Lower lobe of right lung (tissue), 2 donors: ENCODE measurements at regions not wholly inside any gene's neighbourhood (a gene's known extent, or its start where the extent isn't known, plus 50 kb on each side); places are given as distances from the start of the nearest gene placed in this dataset.

Experiments
- ATAC-seq, 2 donors: fragments of 200-7000 bp; cut with Tn5 transposase; one replicate each; pipeline ENCODE4 v1.9.1; 2020 to 2022; ENCODE audit warnings: mild to moderate bottlenecking in 2 of 2, moderate library complexity in 2 of 2
- DNase-seq: peaks from one replicate; pipeline ENCODE4 v3.0.0-alpha.2; 2020
- H3K27ac ChIP-seq: fragments of 200-600 bp; one replicate; pipeline ENCODE4 v1.8.0; 2022
- H3K27me3 ChIP-seq: fragments of 200-600 bp; one replicate; pipeline ENCODE4 v1.8.0; 2022; ENCODE audit warnings: low read depth
- H3K36me3 ChIP-seq: fragments of 200-600 bp; one replicate; pipeline ENCODE4 v1.8.0; 2022; ENCODE audit warnings: mild to moderate bottlenecking
- H3K4me1 ChIP-seq: fragments of 200-600 bp; one replicate; pipeline ENCODE4 v1.8.0; 2022
- H3K4me3 ChIP-seq: fragments of 200-600 bp; one replicate; pipeline ENCODE4 v1.8.0; 2022; ENCODE audit warnings: mild to moderate bottlenecking
- H3K9me3 ChIP-seq: fragments of 200-600 bp; one replicate; pipeline ENCODE4 v1.8.0; 2022
- intact Hi-C: fragments of 100-400 bp; cut with DNase I; formaldehyde crosslinking; loops from one replicate; pipeline ENCODE4 v1.11.0; 2022
- TF ChIP-seq, protein P1 (sequence below): fragments of 200-600 bp; IDR thresholded peaks from one replicate; pipeline ENCODE4 v1.8.0; 2022; ENCODE audit warnings: antibody characterized with exemption, mild to moderate bottlenecking
- donor health status: DM: no; HTN: yes; CAD: no; lungs with severe emphysema.

DNA sequence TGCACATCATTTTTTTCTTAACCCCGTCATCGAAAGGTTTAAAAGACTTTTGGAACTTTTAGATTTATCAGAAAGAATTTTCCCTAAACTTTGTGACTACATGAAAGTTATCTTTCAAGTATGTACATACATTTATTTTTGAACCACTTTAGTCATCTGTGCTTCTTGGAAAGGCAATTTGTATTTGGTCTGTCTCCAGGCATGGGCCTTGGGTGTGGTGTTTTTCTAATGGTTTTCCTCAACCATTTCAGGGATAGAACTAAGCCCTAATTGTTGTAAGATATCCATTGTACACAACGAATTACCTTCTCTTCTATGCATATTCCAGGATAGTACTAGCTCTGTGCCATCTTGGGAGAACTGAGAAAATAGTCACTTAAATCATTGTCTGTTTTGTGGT lies 191.5 kb upstream of the RPL34 start:
- ATAC-seq (no peak), DNase-seq (no peak)
- no peaks in the 10 kb centered on the region for H3K36me3 ChIP-seq
- no peak overlapping the region for H3K4me3 ChIP-seq
- TF ChIP-seq, protein P1, sequence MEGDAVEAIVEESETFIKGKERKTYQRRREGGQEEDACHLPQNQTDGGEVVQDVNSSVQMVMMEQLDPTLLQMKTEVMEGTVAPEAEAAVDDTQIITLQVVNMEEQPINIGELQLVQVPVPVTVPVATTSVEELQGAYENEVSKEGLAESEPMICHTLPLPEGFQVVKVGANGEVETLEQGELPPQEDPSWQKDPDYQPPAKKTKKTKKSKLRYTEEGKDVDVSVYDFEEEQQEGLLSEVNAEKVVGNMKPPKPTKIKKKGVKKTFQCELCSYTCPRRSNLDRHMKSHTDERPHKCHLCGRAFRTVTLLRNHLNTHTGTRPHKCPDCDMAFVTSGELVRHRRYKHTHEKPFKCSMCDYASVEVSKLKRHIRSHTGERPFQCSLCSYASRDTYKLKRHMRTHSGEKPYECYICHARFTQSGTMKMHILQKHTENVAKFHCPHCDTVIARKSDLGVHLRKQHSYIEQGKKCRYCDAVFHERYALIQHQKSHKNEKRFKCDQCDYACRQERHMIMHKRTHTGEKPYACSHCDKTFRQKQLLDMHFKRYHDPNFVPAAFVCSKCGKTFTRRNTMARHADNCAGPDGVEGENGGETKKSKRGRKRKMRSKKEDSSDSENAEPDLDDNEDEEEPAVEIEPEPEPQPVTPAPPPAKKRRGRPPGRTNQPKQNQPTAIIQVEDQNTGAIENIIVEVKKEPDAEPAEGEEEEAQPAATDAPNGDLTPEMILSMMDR, result no peak
- H3K9me3 ChIP-seq, result no peaks in the 10 kb centered on the region
- H3K4me1 ChIP-seq, result no peaks in the 10 kb centered on the region
- H3K27me3 ChIP-seq, result no peaks in the 10 kb centered on the region
- intact Hi-C loops, result no loop called here
- no peak overlapping the region for H3K27ac ChIP-seq

DNA sequence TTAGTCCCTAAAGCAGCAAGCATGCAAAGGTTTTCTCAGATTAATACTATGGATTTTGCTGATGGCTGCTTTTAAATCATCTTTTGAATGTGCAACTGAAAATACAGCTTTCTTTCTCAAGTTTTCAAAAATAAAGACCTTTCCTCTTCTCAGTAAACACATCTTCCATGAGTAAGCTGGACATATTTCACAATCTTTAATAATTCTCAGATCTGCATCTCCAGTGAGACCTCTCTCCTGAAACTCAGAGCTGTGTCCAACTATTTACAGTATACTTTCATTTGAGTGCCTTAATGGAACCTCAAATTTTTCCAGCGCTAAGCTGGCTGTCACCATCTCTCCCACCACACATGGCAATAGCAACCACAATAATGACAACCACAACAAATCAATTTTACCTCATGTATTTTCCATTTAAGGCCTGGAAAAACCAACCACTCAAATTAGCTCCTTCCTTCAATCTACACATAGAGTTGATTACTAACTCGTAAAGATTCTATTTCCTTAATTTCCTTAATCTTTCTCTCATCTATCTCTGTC lies 192.4 kb upstream of the RPL34 start:
- no peak for ATAC-seq
- Histone ChIP-seq H3K27me3 (no peaks in the 10 kb centered on the region), H3K36me3 (no peaks in the 10 kb centered on the region), H3K4me1 (no peaks in the 10 kb centered on the region), H3K9me3 (no peaks in the 10 kb centered on the region), H3K4me3 (no peak overlapping the region), H3K27ac (no peak overlapping the region)
- TF ChIP-seq, protein P1, result no peak
- no peak for DNase-seq
- intact Hi-C loops, result no loop called here

DNA sequence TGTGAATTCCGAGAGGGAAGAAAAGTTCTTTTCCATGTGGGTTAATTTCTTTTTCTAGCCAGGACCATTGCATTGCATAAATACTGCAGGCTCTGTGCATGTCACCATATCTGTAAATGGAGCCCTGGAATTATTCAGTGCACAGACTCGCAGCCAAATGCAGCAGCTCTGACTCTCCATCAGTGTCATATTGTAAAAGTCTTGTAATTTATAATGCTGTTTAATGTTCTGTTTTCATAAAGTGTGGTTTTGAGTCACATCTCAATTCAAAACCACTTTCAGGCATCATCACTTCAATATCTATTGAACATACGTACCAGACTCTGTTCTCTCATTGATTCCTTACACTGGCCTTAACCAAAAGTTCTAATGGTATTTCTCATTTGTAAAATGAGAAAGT lies 193.9 kb upstream of the RPL34 start:
- intact Hi-C loops, result no loop called here
- ATAC-seq, result no peak
- TF ChIP-seq, protein P1, result no peak

DNA sequence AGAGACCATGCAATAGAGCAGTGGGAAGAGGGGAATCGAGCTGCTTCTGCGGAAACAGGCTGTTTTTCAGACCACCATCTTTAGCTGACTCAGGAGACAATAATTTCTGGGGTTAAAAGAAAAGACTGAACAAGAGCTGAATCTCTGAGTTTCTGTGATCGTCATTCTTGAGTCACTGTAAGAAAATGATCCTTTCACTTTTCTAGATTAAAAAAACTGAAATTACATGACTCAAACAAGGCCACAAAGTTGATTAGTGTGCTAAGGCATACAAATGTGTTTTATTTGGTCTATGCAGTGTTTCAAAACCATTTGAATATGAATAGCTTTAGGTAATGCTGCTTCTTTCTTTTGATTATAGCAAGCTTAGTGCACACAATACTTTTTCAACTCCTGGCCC lies 194.4 kb upstream of the RPL34 start:
- intact Hi-C loops, result no loop called here
- Histone ChIP-seq H3K4me3 (no peak overlapping the region), H3K4me1 (no peaks in the 10 kb centered on the region), H3K9me3 (no peaks in the 10 kb centered on the region), H3K36me3 (no peaks in the 10 kb centered on the region), H3K27ac (no peak overlapping the region), H3K27me3 (no peaks in the 10 kb centered on the region)
- TF ChIP-seq, protein P1, result no peak
- DNase-seq (no peak), ATAC-seq (no peak)

More for the DNA sequence above, 193.9 kb upstream of the RPL34 start:
- no peak overlapping the region for H3K4me3 ChIP-seq
- no peaks in the 10 kb centered on the region for H3K27me3 ChIP-seq
- DNase-seq, result no peak
- H3K36me3 ChIP-seq, result no peaks in the 10 kb centered on the region
- no peaks in the 10 kb centered on the region for H3K9me3 ChIP-seq
- no peaks in the 10 kb centered on the region for H3K4me1 ChIP-seq
- no peak overlapping the region for H3K27ac ChIP-seq

DNA sequence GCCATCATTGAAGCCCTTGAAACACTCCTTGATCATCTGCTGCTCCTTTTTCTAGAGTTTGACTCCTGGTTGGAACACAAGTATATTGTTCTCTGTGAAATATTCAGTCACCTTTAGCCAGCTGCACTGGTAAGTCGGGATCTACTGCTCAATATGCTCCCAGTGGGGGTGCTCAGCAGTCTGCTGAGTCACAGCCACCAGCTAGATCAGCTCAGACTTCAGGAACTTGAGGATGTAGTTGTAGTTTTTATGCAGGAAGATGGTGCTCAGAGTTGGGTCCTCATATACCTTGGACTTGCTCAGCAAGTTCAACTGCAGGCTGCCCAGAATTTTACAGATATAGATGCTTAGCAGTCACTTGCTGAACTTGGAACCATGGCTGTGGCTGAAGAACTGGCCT lies 202.5 kb upstream of the RPL34 start:
- intact Hi-C loops, result no loop called here
- Histone ChIP-seq H3K9me3 (no peaks in the 10 kb centered on the region), H3K27me3 (no peaks in the 10 kb centered on the region), H3K4me3 (no peak overlapping the region), H3K27ac (no peak overlapping the region), H3K4me1 (no peaks in the 10 kb centered on the region), H3K36me3 (no peaks in the 10 kb centered on the region)
- TF ChIP-seq, protein P1, result no peak
- no peak for DNase-seq
- ATAC-seq, result no peak

DNA sequence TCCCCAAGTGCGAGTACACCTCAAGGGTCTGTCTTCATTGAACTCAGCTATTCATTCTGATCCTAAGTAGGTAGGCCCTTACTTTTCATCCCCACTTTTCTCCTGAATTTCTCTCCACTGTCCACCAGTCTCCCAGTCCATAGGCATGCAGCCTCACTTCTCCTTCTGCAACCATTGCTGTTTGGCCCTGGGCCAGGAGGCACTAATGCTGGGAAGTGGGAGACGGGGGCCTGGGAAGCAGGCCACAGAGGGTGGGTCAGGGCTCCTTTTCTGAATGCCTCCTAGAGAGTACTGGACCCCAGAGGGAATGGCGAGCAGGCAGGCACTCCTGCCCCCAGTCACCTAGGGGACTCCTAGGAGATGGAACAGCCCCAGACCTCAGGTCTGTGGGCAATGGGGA lies 203.5 kb upstream of the RPL34 start:
- H3K27me3 ChIP-seq, result no peaks in the 10 kb centered on the region
- ATAC-seq, result no peak
- H3K4me3 ChIP-seq, result no peak overlapping the region
- no peak for DNase-seq
- intact Hi-C loops, result no loop called here
- no peaks in the 10 kb centered on the region for H3K9me3 ChIP-seq
- H3K27ac ChIP-seq, result no peak overlapping the region
- TF ChIP-seq, protein P1, result no peak
- H3K36me3 ChIP-seq, result no peaks in the 10 kb centered on the region
- no peaks in the 10 kb centered on the region for H3K4me1 ChIP-seq
